Left ventricle myocardium inferior (tissue), 1 donor: ENCODE measurements at regions not wholly inside any gene's neighbourhood (a gene's known extent, or its start where the extent isn't known, plus 50 kb on each side); places are given as distances from the start of the nearest gene placed in this dataset.

ENCODE experiments used
- DNase-seq: peaks from one replicate; pipeline ENCODE4 v3.0.0-alpha.2; 2020
- H3K27ac ChIP-seq: fragments of 200-600 bp; replicated peaks from 2 replicates; pipeline ENCODE4 v1.8.0; 2021
- H3K27me3 ChIP-seq: fragments of 200-600 bp; 2 replicates; pipeline ENCODE4 v1.8.0; 2021; ENCODE audit warnings: low read depth
- H3K36me3 ChIP-seq: fragments of 200-600 bp; 2 replicates; pipeline ENCODE4 v1.8.0; 2021
- H3K4me1 ChIP-seq: fragments of 200-600 bp; 2 replicates; pipeline ENCODE4 v1.8.0; 2021
- H3K4me3 ChIP-seq: fragments of 200-600 bp; 2 replicates; pipeline ENCODE4 v1.8.0; 2021; ENCODE audit warnings: mild to moderate bottlenecking, moderate library complexity
- H3K9me3 ChIP-seq: fragments of 200-600 bp; replicated peaks from 2 replicates; pipeline ENCODE4 v1.8.0; 2021
- CTCF ChIP-seq: fragments of 200-600 bp; IDR thresholded peaks from 2 replicates; pipeline ENCODE4 v1.8.0; 2021; ENCODE audit warnings: antibody characterized with exemption, mild to moderate bottlenecking, borderline replicate concordance
- intact Hi-C: fragments of 100-400 bp; cut with micrococcal nuclease; formaldehyde crosslinking; loops from one replicate; pipeline ENCODE4 v1.11.0; 2022
- donor health status: DM: no; HTN: yes; CAD: no; lungs with severe emphysema.

GRCh38 chr16:60484901-60485300, 1551.3 kb downstream of the CDH8 start:
- intact Hi-C loops, result no loop called here
- peaks cover 11% of the 10 kb centered on the region for H3K9me3 ChIP-seq
- no peak overlapping the region for H3K27ac ChIP-seq
- no peak for DNase-seq
- H3K4me3 ChIP-seq, result no peak overlapping the region
- no peaks in the 10 kb centered on the region for H3K27me3 ChIP-seq
- H3K4me1 ChIP-seq, result no peaks in the 10 kb centered on the region
- TF ChIP-seq CTCF, result no peak
- no peaks in the 10 kb centered on the region for H3K36me3 ChIP-seq

- Histone ChIP-seq H3K27ac (no peak overlapping the region), H3K4me3 (no peak overlapping the region), H3K27me3 (no peaks in the 10 kb centered on the region), H3K4me1 (no peaks in the 10 kb centered on the region), H3K9me3 (no peaks in the 10 kb centered on the region), H3K36me3 (no peaks in the 10 kb centered on the region)
- DNase-seq, result no peak
- no peak for TF ChIP-seq CTCF
- intact Hi-C loops, result no loop called here
These were observed 1554.6 kb downstream of the CDH8 start for GRCh38 chr16:60481591-60481990.

GRCh38 chr16:60478810-60479209, 1557.4 kb downstream of the CDH8 start:
- Histone ChIP-seq H3K36me3 (no peaks in the 10 kb centered on the region), H3K4me3 (no peak overlapping the region), H3K4me1 (no peaks in the 10 kb centered on the region), H3K27ac (no peak overlapping the region), H3K9me3 (no peaks in the 10 kb centered on the region), H3K27me3 (no peaks in the 10 kb centered on the region)
- intact Hi-C loops, result no loop called here
- no peak for TF ChIP-seq CTCF
- no peak for DNase-seq

- H3K9me3 ChIP-seq, result peaks cover 45% of the 10 kb centered on the region
- intact Hi-C loops, result no loop called here
- no peak overlapping the region for H3K4me3 ChIP-seq
- no peaks in the 10 kb centered on the region for H3K27me3 ChIP-seq
- no peak overlapping the region for H3K27ac ChIP-seq
- H3K36me3 ChIP-seq, result no peaks in the 10 kb centered on the region
- no peaks in the 10 kb centered on the region for H3K4me1 ChIP-seq
- TF ChIP-seq CTCF, result no peak
- DNase-seq, result no peak
These were observed 1572.3 kb downstream of the CDH8 start for GRCh38 chr16:60463986-60464385.

GRCh38 chr16:60459463-60459862, 1576.8 kb downstream of the CDH8 start:
- intact Hi-C loops, result no loop called here
- peaks cover 29% of the 10 kb centered on the region for H3K9me3 ChIP-seq
- no peaks in the 10 kb centered on the region for H3K36me3 ChIP-seq
- no peak overlapping the region for H3K27ac ChIP-seq
- H3K27me3 ChIP-seq, result no peaks in the 10 kb centered on the region
- no peak for TF ChIP-seq CTCF
- no peak for DNase-seq
- no peak overlapping the region for H3K4me3 ChIP-seq
- H3K4me1 ChIP-seq, result no peaks in the 10 kb centered on the region

- Histone ChIP-seq H3K9me3 (peaks cover 22% of the 10 kb centered on the region), H3K36me3 (no peaks in the 10 kb centered on the region), H3K27me3 (no peaks in the 10 kb centered on the region), H3K27ac (no peak overlapping the region), H3K4me1 (no peaks in the 10 kb centered on the region), H3K4me3 (no peak overlapping the region)
- intact Hi-C loops, result no loop called here
- TF ChIP-seq CTCF, result no peak
- DNase-seq, result no peak
These were observed 1578.0 kb downstream of the CDH8 start for GRCh38 chr16:60458255-60458654.
